GM21447 (cell line): ENCODE measurements at regions not wholly inside any gene's neighbourhood (a gene's known extent, or its start where the extent isn't known, plus 50 kb on each side); places are given as distances from the start of the nearest gene placed in this dataset.
A peak's percentile ranks its signal among the peaks of the same experiment; 100 is the strongest.
"Not testable (repeated sequence)": the region's sequence is repeated elsewhere in the genome, so short reads cannot be mapped to it uniquely, and the experiment has no call there.

Source experiments
- ATAC-seq: cut with Tn5 transposase; IDR thresholded peaks from one replicate; pipeline ENCODE4 v1.9.1; 2021; ENCODE audit not compliant: unreplicated experiment

DNA sequence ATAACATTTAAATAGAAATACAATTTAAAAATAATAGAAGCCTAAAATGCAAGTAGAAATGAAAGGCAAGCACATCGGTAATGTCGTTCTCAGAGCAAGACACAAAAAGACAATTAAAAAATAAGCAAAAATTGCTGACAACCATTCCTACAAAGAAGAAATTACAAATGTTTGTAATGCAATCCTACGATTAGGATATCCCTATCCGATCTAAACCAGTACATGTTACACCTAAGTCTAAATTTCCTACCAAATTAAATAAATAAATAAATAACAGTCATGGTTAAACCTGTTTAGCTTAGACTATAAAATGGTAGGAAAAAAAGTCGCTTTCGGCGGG, 90.0 kb downstream of the ANXA2R start:
- no peak for ATAC-seq

- peak; percentile 61 for ATAC-seq
Observed at GRCh38 chr5:42949348-42950115, 90.6 kb downstream of the ANXA2R start.

- ATAC-seq, result no peak
Observed at GRCh38 chr5:42948961-42949347, 91.2 kb downstream of the ANXA2R start.

- ATAC-seq, result no peak
Observed at GRCh38 chr5:42944989-42945388, 95.1 kb downstream of the ANXA2R start.

DNA sequence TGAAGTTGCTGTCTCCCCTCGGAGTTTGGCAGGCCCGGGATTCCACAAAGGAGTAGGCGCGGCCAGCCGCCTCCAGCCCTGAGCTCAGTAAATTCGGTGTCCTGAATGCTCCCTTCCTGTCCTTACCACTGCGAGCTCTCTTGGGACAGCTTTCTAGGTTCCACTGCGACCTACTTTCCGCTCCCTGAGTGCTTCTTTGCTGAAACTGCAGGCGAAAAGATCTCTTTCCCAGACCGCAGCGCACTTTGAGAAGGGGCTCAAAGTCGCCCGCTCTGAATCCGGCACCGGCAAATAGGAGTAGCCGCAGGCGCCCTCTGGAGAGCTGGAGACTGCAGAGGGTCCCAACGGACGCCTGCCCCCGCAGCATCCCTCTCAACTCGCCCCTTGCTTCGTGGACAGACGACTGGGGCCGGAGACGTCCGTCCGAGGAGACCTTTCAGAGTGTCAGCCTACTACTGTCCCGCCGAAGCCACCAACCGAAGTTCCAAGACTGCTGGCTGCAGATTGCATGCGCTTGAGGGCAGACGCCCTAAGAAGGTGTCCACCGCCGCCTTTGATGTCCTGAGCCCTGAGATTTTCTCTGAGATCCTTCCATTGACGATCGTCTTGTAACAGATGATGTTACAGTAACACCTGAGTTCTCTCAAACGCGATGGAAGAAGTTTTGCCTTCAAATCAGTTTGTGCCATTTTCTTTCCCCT, 96.0 kb downstream of the ANXA2R start:
- ATAC-seq, result no peak

DNA sequence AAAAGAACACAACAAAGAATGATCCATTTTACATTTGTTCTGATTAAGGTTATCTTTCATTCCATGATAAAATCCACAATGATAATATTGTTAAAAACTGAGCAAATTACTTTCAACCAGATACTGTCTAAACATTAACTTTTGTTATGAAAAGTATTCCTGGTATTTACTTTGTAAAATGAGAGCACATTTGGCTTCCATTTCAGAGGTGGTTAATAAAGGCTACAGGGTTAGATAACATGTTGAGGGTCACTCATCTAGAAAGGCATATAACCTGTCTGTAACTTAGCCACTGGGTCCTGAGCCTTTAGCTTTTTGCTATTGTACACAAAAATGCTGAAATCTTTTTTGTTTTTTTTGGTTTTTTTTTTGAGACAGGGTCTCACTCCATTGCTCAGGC, 99.3 kb downstream of the ANXA2R start:
- ATAC-seq, result no peak

DNA sequence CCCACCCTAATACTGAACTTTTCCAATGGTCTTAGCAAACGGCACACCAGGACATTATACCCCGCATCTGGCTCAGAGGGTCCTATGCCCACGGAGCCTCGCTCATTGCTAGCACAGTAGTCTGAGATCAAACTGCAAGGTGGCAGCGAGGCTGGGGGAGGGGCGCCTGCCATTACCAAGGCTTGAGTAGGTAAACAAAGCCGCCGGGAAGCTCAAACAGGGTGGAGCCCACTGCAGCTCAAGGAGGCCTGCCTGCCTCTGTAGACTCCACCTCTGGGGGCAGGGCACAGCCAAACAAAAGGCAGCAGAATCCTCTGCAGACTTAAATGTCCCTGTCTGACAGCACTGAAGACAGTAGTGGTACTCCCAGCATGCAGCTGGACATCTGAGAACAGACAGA, 108.1 kb downstream of the ANXA2R start:
- ATAC-seq, result not testable (repeated sequence)

GRCh38 chr5:42931451-42931850, 108.7 kb downstream of the ANXA2R start:
- not testable (repeated sequence) for ATAC-seq

- ATAC-seq, result no peak
Observed at GRCh38 chr5:42930934-42931333, 109.2 kb downstream of the ANXA2R start.

DNA sequence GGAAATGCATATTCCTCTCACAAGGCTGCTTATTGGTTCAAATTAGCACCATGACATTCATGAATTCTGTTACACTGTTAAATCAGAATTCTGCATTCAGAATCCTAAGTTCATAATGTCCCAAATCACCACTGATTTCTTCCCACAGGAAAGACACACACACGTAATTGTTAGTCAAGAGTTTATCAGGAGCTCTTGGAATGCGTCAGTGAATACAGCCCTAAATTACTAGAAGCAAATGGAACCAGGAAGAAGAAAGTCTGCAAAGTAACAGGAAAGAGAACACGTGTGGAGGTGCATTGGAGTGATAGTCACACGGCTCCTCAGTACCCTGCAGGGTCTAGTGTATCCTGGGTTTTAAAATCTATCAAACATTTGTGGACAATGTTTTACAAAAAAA, 110.2 kb downstream of the ANXA2R start:
- ATAC-seq, result no peak

- ATAC-seq, result peak; percentile 74
Observed at GRCh38 chr5:42927730-42928129, 112.4 kb downstream of the ANXA2R start.

DNA sequence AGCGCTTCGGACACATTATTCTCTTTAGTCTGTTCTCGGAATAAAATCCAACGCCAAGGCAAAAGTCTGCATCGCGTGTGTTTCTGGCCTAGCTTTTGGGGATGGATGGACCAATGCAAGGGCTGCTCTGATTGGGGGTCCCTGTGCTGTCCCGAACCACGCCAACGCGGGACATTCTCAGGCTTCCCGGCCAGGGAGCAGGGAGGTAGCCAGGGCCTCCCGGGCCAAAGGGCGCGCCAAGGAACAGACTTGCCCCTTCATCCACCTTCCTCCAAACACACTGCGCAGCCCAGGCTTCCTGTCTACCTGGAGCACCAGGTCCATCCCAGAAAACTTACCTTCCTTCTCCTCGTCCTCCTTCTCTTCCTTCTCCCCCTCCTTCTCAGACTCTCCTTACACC, 113.0 kb upstream of the SELENOP start:
- no peak for ATAC-seq

GRCh38 chr5:42924226-42924625, 112.5 kb upstream of the SELENOP start:
- ATAC-seq, result no peak

- no peak for ATAC-seq
Observed at GRCh38 chr5:42923710-42924109, 112.0 kb upstream of the SELENOP start.

DNA sequence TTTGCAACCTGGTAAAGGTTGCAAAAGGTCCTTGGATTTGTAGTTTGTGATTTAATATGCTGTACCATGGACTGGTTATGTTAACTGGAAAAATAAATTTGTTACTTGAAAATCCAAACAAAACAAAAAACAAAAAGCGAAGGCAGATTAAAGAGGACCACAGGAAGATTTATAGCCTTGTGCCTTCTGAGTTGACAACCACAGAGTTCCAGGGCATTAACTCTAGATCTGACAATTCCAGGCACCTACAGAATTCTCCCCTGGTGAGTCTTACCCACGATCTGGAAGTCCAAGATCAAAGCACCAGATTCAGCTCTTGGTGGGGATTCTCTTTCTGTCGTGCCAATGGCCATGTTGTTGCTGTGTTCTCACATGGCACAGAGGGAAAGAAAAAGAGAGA, 107.9 kb upstream of the SELENOP start:
- no peak for ATAC-seq

DNA sequence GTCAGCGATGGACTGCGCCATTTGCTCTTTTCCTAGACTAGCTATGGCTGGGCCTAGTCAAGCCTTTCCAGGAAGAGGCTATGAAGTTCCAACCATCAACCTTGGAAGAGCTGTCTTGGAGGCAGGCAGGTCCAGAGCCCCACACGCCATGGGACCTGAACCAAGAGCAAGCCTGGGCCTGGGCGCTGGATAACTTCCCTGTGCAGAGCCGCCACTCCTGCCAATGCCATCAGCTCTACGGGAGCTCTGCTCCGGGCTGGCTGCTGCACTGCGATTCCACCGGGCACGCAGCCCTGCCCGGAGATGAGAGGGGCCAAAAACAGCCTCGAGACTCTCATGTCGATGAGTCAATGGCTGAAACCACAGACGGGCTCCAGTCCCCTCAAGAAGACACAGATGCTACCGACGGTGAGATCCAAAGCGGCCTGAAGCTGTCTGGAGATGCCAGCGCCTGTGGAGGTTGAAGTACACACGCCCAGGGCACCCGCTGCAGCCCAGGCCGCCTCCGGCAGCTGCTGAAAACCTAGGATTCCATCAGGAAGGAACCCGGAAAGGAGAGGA, 103.7 kb upstream of the SELENOP start:
- no peak for ATAC-seq

DNA sequence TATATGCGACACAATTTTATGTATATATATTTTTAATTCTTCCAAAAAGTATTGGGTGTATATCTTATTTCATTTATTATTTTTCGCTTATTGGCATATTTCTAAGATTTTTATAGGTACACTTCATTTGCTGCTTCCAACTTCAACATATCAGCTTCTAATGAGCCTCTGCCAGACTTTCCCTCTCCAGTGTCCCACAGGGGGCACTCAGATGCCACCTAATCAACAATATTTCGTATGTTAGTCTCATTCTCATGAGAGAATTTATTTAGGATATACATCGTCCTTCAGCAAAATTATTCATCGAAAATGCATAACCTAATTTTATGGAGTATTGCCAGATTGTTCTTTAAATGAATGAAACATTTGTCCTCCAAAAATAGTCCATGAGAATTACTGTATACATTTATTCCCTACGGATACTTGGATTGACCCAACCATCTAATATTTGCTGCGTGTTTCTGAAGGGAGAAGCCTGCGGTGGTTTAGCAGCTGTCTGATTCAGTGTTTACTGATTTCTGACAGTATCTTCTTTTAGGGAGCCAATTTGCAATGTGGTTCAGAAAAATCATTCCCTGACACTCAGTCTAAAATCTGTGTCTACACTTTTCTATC, 100.6 kb upstream of the SELENOP start:
- no peak for ATAC-seq

DNA sequence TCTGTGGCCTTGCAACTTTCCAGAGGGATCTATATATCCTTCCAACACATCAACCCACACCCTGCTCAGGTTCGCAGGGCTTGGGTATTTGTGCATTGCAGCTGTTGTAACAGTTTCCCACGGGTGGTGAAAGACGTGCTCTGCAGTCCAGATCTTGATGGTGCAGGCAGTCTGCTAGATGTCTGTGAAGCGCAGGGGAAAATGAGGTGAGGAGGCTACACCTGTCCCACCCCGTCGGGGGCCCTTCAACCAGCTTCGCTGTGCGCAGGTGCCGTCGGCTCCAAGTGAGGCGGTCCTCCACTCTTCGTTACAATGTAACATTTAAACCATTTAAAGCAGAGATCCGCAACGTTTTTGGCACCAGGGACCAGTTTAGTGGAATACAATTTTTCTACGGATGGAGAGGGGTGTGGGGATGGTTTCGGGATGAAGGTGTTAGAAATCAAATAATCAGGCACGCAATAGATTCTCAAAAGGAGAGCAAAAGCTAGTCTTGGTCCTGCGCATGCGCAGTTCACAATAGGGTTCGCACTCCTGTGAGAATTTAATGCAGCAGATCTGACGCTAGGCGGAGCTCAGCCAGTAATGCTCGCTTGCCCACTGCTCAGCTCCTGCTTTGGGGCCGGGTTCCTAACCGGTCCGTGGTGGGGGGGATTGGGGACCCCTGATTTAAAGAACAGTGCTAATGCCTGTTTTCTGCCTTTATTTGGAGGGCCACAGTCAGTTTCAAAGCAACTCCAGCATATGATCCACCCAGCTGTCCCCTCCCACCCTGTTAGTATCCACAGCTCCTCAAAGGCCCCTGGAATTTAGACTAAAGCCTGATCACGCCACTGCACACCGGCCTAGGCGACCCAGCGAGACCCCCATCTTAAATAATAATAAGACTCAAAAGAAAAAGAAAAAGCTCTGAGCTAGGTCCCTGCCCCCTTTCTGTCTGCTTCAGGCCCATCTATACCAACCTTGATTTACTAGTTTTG, 97.1 kb upstream of the SELENOP start:
- peak; percentile 92 for ATAC-seq

GRCh38 chr5:42908086-42908485, 96.4 kb upstream of the SELENOP start:
- ATAC-seq, result peak; percentile 3

DNA sequence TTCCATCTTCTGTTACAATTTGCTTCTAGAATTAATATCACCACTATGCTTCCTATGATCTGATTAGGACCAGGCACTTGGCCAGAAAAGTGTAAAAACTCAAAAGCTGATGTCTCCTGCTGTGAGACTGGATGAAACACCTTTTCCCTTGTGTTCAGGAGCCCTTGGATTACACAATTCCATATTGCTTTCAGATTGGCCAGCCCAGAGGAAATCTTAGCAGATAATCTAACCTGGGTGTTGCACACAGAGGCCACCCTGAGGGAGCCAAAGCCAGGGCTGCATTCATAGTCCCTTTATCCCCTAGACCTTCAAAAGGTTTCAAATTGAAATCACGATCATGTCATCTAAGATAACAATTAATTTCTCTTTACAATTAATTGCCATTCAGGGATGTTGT, 94.1 kb upstream of the SELENOP start:
- no peak for ATAC-seq

DNA sequence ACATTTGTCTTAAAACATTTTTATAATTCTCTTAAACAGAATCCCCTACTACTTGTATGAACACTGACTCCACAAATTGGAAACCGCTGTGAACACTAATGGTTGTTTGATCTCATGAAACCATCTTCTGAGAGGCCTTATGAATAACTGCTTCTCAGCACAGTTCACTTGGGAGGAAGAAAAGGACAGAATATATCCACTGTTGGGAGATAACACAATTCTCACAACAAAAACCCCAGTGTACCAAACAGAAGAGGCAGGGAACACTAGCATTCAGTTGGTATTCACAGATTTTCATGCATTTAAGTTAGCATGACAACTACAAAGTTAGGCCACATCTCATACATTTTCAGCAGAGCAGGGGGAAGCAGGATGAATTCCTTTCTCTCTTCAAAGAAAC, 89.0 kb upstream of the SELENOP start:
- no peak for ATAC-seq
